ENCODE measurements at regions not wholly inside any gene's neighbourhood (a gene's known extent, or its start where the extent isn't known, plus 50 kb on each side); places are given as distances from the start of the nearest gene placed in this dataset.
"Not testable (repeated sequence)": the region's sequence is repeated elsewhere in the genome, so short reads cannot be mapped to it uniquely, and the experiment has no call there.

GRCh38 chr7:39758234-39758970, 135.0 kb downstream of the RALA start:
- POLR2A ChIA-PET = no interaction called here

GRCh38 chr7:39761449-39761848, 138.1 kb downstream of the RALA start:
- Mint-ChIP-seq H3K27me3 (no peaks in the 10 kb centered on the region), H3K9me3 (peaks cover 4% of the 10 kb centered on the region)
- POLR2A ChIA-PET = no interaction called here

More at GRCh38 chr7:39758234-39758970, 135.0 kb downstream of the RALA start:
- H3K27me3 Mint-ChIP-seq = no peaks in the 10 kb centered on the region
- H3K9me3 Mint-ChIP-seq = peaks cover 3% of the 10 kb centered on the region
- no peak overlapping the region for H3K4me3 Mint-ChIP-seq
- H3K36me3 Mint-ChIP-seq = peaks cover 7% of the 10 kb centered on the region
- no peak for ATAC-seq (ENCODE audit: low read depth)
- no peak overlapping the region for H3K27ac Mint-ChIP-seq
- H3K4me1 Mint-ChIP-seq = peaks cover 9% of the 10 kb centered on the region
- DNase-seq = no peak

GRCh38 chr7:39762466-39762865, 139.1 kb downstream of the RALA start:
- DNase-seq; ATAC-seq (ENCODE audit: low read depth); POLR2A ChIA-PET; H3K4me3 Mint-ChIP-seq; H3K9me3 Mint-ChIP-seq; H3K4me1 Mint-ChIP-seq; H3K27me3 Mint-ChIP-seq; H3K27ac Mint-ChIP-seq; H3K36me3 Mint-ChIP-seq: not testable (repeated sequence)

More at GRCh38 chr7:39761449-39761848, 138.1 kb downstream of the RALA start:
- no peak for ATAC-seq (ENCODE audit: low read depth)
- peaks cover 4% of the 10 kb centered on the region for H3K4me1 Mint-ChIP-seq
- no peak for DNase-seq
- H3K4me3 Mint-ChIP-seq = no peak overlapping the region
- no peak overlapping the region for H3K27ac Mint-ChIP-seq
- H3K36me3 Mint-ChIP-seq = peaks cover 10% of the 10 kb centered on the region

GRCh38 chr7:39762881-39763280, 139.5 kb downstream of the RALA start:
- H3K36me3 Mint-ChIP-seq; ATAC-seq (ENCODE audit: low read depth); POLR2A ChIA-PET; H3K9me3 Mint-ChIP-seq; H3K4me1 Mint-ChIP-seq; H3K27ac Mint-ChIP-seq; H3K4me3 Mint-ChIP-seq; DNase-seq; H3K27me3 Mint-ChIP-seq: not testable (repeated sequence)

GRCh38 chr7:39765833-39766232, 142.5 kb downstream of the RALA start:
- H3K4me3 Mint-ChIP-seq; ATAC-seq (ENCODE audit: low read depth); DNase-seq; H3K27ac Mint-ChIP-seq; H3K27me3 Mint-ChIP-seq; POLR2A ChIA-PET; H3K4me1 Mint-ChIP-seq; H3K9me3 Mint-ChIP-seq: not testable (repeated sequence)
- H3K36me3 Mint-ChIP-seq = peaks cover 16% of the 10 kb centered on the region

GRCh38 chr7:39768439-39768838, 145.1 kb downstream of the RALA start:
- H3K9me3 Mint-ChIP-seq; H3K27me3 Mint-ChIP-seq; POLR2A ChIA-PET; H3K27ac Mint-ChIP-seq; H3K4me1 Mint-ChIP-seq; DNase-seq; ATAC-seq (ENCODE audit: low read depth); H3K4me3 Mint-ChIP-seq: not testable (repeated sequence)
- peaks cover 17% of the 10 kb centered on the region for H3K36me3 Mint-ChIP-seq

- POLR2A ChIA-PET, H3K27me3 Mint-ChIP-seq, H3K27ac Mint-ChIP-seq: not testable (repeated sequence)
Measured at GRCh38 chr7:39774341-39774851, 151.0 kb downstream of the RALA start.

GRCh38 chr7:39781557-39781956, 158.2 kb downstream of the RALA start:
- DNase-seq; H3K4me3 Mint-ChIP-seq; H3K27me3 Mint-ChIP-seq; H3K27ac Mint-ChIP-seq; H3K9me3 Mint-ChIP-seq; H3K4me1 Mint-ChIP-seq; POLR2A ChIA-PET; H3K36me3 Mint-ChIP-seq; ATAC-seq (ENCODE audit: low read depth): not testable (repeated sequence)

More at GRCh38 chr7:39774341-39774851, 151.0 kb downstream of the RALA start:
- not testable (repeated sequence) for ATAC-seq (ENCODE audit: low read depth); DNase-seq; H3K4me1 Mint-ChIP-seq; H3K9me3 Mint-ChIP-seq; H3K4me3 Mint-ChIP-seq
- peaks cover 11% of the 10 kb centered on the region for H3K36me3 Mint-ChIP-seq

- H3K4me3 Mint-ChIP-seq; H3K36me3 Mint-ChIP-seq; H3K27ac Mint-ChIP-seq; POLR2A ChIA-PET; DNase-seq; ATAC-seq (ENCODE audit: low read depth); H3K9me3 Mint-ChIP-seq; H3K27me3 Mint-ChIP-seq; H3K4me1 Mint-ChIP-seq: not testable (repeated sequence)
Measured at GRCh38 chr7:39786440-39786839, 163.1 kb downstream of the RALA start.

- H3K4me3 Mint-ChIP-seq; H3K27me3 Mint-ChIP-seq; H3K36me3 Mint-ChIP-seq; DNase-seq; POLR2A ChIA-PET; H3K4me1 Mint-ChIP-seq; H3K27ac Mint-ChIP-seq; H3K9me3 Mint-ChIP-seq; ATAC-seq (ENCODE audit: low read depth): not testable (repeated sequence)
Measured at GRCh38 chr7:39791035-39791434, 159.0 kb upstream of the CDK13 start.

- not testable (repeated sequence) for DNase-seq, H3K4me3 Mint-ChIP-seq
Measured at GRCh38 chr7:39791911-39792310, 158.1 kb upstream of the CDK13 start.

GRCh38 chr7:39793026-39793425, 157.0 kb upstream of the CDK13 start:
- H3K36me3 Mint-ChIP-seq; DNase-seq; H3K27ac Mint-ChIP-seq; H3K4me3 Mint-ChIP-seq; ATAC-seq (ENCODE audit: low read depth); H3K4me1 Mint-ChIP-seq; POLR2A ChIA-PET; H3K27me3 Mint-ChIP-seq; H3K9me3 Mint-ChIP-seq: not testable (repeated sequence)

More at GRCh38 chr7:39791911-39792310, 158.1 kb upstream of the CDK13 start:
- H3K36me3 Mint-ChIP-seq; H3K9me3 Mint-ChIP-seq; POLR2A ChIA-PET; H3K27me3 Mint-ChIP-seq; H3K4me1 Mint-ChIP-seq; H3K27ac Mint-ChIP-seq; ATAC-seq (ENCODE audit: low read depth): not testable (repeated sequence)

GRCh38 chr7:39793851-39794250, 156.2 kb upstream of the CDK13 start:
- ATAC-seq (ENCODE audit: low read depth); H3K4me3 Mint-ChIP-seq; DNase-seq; H3K36me3 Mint-ChIP-seq; H3K27me3 Mint-ChIP-seq; H3K9me3 Mint-ChIP-seq; POLR2A ChIA-PET; H3K4me1 Mint-ChIP-seq; H3K27ac Mint-ChIP-seq: not testable (repeated sequence)

- H3K9me3 Mint-ChIP-seq; DNase-seq; H3K4me3 Mint-ChIP-seq; ATAC-seq (ENCODE audit: low read depth); H3K36me3 Mint-ChIP-seq; H3K4me1 Mint-ChIP-seq; H3K27ac Mint-ChIP-seq; POLR2A ChIA-PET; H3K27me3 Mint-ChIP-seq: not testable (repeated sequence)
Measured at GRCh38 chr7:39796947-39797346, 153.1 kb upstream of the CDK13 start.
